ENCODE measurements at regions not wholly inside any gene's neighbourhood (a gene's known extent, or its start where the extent isn't known, plus 50 kb on each side); places are given as distances from the start of the nearest gene placed in this dataset.
"Not testable (repeated sequence)": the region's sequence is repeated elsewhere in the genome, so short reads cannot be mapped to it uniquely, and the experiment has no call there.

DNA sequence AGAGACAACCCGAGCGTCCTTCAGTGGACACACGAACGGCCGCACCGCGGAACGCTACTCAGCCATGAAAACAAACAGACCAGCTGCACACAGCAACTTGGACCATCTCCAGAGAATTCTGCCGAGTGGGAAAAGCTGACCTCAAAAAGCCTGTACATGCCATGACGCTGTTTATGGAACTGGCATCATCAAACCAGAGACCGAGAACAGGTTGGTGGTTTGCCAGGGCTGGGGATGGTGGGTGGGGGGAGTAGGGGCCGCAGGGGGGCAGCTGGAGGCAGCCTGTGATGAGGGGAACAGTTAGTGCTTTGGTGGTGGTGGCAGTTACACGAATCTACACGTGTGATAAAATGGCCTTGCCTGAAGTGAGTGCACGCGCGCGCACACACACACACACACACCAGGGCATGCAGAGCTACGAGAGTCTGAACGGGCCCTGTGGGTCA is 169.8 kb downstream of the LAT start:
- no peak for DNase-seq (ENCODE audit: extremely low read depth, low read depth)

DNA sequence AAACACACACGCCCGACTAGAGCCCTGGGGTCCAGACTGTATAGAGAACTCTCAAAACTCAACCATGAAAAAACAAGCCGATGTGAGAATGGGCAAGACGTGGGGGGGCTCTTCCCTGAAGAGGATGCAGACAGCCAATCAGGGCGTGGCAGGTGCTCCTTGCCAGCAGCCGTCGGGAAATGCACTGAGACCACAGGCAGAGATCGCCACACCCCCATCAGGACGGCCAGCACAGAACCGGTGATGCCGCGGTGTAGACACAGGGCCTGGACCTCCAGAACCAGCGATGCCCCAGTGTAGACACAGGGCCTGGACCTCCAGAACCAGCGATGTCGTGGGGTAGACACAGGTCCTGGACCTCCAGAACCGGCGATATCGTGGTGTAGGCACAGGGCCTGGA is 169.2 kb downstream of the LAT start:
- DNase-seq (ENCODE audit: extremely low read depth, low read depth), result no peak

DNA sequence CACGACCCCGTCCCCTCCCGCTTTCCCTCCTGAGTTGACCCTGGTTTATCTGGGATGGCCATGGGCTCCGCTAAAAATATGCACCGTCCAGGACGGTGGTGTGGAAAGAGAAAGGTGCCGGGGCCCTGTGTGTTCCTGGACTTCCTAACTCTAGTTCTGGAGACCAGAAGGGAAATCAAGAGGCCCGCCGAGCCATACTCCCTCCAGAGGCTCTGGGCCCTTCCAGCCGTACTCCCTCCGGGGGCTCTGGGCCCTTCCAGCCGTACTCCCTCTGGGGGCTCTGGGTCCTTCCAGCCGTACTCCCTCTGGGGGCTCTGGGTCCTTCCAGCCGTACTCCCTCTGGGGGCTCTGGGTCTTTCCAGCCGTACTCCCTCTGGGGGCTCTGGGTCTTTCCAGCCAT is 168.5 kb downstream of the LAT start:
- not testable (repeated sequence) for DNase-seq (ENCODE audit: extremely low read depth, low read depth)

DNA sequence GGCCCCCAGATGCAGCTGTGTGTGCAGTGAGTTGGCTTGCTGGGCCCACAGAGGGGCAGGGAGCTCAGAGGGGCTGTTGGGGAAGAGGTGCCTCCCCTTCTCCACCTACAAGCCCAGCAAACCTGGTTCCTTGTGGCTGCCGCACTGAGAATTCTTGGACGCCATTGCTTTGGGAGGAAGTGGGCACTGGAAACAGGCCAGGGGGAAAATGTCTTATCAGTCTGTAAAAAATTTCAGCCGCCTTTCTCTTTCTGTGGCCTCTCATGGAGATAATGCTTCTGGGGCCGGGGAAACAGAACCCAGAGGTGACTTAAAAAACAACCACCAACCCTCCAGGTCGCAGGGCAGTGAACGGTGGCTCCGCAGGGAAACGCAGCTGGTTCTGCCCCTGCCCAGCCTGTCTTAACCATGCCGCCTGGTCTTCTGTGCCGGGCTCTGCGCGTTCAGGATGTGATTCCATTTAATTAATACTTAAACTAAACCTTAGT is 167.7 kb downstream of the LAT start:
- not testable (repeated sequence) for DNase-seq (ENCODE audit: extremely low read depth, low read depth)

DNA sequence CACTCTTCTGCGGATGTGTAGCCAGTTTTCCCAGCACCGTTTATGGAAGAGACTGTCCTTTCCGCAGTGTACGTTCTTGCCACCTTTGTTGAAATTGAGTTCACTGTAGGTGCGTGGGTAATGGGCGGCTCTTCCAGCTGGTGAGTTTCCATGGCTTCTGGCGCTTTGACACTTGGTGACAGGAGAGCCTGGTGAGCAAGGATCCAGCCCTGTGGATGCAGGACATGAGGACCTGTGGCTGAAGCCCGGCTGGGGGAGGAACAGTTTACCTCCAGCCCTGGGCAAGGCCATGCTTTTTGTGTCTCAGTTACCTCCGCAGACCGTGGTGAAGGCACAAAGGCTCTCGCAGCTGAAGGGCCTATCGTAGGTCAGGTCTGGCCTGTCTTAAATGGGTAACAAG is 166.5 kb downstream of the LAT start:
- DNase-seq (ENCODE audit: extremely low read depth, low read depth), result no peak

DNA sequence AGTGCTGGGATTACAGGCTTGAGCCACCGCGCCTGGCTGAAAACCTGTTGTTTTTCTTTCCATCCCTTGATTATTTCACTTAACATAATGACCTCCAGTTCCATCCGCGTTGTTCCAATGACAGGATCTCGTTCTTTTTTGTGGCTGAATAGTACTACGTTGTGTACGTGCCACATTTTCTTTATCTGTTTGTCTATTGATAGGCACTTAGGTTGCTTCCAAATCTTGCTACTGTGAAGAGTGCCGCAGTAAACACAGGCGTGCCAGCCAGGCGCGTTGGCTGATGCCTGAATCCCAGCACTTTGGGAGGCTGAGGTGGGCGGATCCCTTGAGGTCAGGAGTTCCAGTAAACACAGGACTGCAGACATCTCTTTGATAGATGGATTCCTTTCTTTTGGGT is 165.1 kb downstream of the LAT start:
- DNase-seq (ENCODE audit: extremely low read depth, low read depth), result not testable (repeated sequence)

DNA sequence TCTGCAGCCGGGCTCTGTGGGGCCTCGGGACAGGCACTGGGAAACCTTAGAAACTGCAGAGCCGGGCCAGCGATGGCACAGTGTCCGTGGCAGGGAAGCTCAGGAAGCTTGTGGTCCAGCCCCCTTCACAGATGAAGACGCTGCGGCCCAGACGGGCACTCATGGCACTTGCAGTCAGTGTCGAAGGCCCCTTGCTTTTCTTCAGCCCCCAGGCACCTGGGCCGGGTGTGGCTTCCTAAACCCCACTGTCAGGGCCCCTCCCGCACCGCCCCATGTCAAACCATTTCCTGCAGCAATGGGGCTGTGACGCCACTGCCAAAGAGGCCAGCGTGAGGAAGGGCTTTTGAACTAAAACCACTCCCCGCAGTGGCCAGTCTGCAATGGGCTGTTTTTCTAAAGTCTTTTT is 164.0 kb downstream of the LAT start:
- DNase-seq (ENCODE audit: extremely low read depth, low read depth), result no peak

DNA sequence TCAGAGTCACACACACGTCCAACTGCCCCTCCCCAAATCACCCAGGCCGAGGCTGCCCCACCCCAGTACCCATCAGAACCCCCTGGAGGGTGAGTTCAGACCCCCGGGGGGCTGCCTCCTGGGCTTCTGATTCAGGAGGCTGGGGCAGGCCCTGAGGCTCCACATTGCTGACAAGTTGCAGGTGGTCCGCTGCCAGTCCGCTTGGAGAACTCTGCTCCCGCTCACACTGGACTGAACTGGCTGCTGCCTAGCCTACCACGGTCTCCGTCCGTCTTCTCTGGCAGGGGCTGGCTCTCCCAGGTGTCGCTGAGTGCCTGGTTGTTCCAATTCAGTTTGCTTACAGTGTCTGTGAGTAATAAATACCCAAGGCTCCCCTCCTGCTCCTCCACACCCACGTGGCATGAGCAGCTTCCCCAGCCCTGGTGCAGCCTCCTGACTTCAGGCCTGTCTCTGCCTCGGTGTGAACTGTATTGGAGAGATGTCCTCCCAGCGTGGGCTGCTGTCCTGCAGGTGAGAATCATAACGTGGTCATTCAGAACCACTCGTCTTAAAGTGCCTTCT is 163.4 kb downstream of the LAT start:
- no peak for DNase-seq (ENCODE audit: extremely low read depth, low read depth)

DNA sequence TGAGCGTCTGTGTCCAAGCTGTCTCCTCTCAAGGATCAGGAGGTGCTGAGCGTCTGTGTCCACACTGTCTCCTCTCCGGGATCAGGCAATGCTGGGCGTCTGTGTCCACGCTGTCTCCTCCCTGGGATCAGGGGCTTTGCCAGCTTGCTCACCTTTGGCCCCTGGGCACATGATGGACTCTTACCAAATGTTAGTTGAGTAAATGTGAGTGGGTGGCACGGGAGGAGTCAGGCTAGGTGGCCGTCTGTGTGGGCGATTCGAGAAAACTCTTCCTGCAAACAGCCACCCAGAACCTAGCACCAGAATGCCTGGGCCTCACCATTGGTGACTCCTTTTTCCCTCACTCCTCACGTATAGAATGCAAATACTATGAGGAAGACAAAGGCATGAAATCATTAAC is 162.9 kb downstream of the LAT start:
- not testable (repeated sequence) for DNase-seq (ENCODE audit: extremely low read depth, low read depth)

DNA sequence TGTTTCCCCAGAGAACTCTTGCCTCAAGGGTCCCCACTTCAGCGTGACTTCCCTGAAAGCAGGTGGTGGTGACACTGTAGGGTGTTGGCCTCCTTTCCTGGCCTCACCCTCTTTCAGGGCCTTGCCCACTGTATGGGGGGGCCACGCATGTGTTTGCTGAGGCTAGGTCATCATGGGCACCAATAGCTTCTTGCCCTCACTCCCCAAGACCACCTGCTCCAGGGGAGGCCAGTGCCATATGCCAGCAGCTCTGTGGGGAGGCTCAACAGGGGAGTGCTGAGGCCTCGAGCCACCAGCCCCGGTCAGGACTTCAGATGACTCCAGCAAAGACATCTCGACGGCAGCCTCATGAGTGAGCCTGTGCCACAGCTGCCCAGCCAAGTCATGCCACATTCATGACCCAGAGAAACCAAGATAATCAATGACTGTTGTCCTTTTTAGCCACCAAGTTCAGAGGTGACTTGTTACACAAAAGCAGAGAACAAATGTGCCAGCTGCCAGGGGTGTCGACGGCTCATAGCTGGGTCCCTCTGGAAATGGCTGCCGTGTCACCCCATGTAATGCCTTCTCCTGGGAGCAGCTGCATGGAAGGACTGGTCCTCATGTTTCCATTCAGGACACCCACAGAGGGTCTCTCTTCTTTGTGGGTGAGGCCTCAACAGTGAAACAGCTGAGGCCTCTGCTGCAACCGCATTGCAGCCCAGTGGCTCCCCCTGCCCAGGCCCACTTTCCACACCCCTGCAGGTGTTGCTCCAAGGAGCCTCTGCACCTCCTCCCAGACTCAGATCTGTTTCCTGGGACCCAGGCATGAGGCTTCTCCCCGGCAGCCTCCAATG is 162.2 kb downstream of the LAT start:
- DNase-seq (ENCODE audit: extremely low read depth, low read depth), result not testable (repeated sequence)

DNA sequence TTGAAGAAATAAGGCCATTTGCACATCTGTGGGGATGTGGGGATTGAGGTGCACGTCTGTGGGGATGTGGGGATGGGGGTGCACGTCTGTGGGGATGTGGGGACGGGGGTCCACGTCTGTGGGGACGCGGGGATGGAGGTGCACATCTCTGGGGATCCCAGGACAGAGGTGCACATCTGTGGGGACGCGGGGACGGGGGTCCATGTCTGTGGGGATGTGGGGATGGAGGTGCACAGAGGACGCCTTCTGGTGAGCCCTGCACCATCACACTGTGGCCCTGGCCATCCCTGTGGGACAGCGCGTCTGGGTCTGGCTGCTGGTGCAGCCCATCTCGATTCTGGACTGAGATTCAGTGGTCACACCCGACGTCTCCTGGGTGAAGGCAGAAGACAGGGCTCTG is 161.4 kb downstream of the LAT start:
- no peak for DNase-seq (ENCODE audit: extremely low read depth, low read depth)

DNA sequence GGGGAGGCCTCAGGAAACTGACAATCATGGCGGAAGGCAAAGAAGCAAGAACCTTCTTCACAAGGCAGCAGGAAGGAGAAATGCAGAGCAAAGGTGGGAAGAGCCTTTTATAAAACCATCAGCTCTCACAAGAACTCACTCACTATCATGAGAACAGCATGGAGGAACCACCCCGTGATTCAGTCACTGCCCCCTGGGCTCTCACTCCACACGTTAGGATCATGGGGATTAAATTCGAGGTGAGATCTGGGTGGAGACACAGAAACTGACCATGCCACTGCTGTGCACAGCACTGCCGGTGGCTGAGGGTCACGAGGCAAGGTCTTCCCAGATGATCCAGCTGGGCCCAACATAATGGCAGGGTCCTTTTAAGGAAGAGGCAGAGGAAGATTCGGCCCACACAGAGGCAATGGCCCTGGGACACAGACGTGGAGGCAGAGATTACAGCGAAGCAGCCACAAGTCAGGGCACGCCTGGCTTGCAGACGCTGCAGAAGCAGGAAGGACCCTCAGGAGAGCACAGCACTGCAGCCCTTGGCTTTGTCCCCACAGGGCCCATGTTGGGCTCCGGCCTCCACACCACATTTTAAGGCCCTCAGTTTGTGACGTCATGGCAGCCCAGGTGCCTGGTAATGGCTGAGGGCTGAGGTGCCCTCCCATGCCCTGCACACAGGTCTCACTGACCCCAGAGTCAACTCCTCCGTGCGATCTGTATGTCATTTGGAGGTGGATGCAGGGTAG is 160.8 kb downstream of the LAT start:
- DNase-seq (ENCODE audit: extremely low read depth, low read depth), result not testable (repeated sequence)

DNA sequence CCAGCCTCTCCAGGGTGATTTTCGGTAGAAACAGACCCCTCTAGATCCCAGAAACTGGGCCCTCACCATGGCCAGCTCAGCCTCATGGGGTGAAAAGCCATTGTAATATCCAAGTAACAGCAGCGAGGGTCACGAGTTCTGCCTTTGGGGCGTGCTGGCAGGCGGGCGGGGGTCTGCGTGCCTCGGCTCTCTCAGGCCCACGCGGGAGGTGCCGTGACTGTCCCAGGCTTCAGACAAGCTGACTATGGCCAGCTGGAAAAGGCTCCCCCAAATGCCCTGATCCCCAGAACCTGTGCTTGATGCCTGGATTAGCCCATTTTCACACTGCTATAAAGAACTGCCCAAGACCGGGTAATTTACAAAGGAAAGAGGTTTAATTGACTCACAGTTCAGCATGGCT is 160.2 kb downstream of the LAT start:
- not testable (repeated sequence) for DNase-seq (ENCODE audit: extremely low read depth, low read depth)

DNA sequence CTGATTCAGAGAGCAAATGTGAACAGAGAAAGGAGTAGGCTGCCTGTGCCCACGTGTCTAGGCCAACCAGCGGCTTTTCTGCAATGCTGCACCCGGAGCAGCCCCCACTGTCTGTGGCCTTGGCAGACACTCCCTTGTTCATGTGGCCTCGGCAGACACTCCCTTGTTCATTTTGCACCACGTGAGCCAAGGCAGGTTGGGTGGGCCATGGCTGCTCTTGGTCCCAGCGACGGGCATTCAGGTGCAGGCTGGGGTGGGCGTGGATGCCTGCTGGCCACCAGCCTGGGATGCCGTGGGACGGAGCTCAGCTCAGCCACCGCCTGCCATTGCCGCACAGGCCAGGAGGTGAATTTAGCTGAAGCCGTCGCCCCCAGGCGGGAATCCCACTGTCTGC is 159.8 kb downstream of the LAT start:
- not testable (repeated sequence) for DNase-seq (ENCODE audit: extremely low read depth, low read depth)

DNA sequence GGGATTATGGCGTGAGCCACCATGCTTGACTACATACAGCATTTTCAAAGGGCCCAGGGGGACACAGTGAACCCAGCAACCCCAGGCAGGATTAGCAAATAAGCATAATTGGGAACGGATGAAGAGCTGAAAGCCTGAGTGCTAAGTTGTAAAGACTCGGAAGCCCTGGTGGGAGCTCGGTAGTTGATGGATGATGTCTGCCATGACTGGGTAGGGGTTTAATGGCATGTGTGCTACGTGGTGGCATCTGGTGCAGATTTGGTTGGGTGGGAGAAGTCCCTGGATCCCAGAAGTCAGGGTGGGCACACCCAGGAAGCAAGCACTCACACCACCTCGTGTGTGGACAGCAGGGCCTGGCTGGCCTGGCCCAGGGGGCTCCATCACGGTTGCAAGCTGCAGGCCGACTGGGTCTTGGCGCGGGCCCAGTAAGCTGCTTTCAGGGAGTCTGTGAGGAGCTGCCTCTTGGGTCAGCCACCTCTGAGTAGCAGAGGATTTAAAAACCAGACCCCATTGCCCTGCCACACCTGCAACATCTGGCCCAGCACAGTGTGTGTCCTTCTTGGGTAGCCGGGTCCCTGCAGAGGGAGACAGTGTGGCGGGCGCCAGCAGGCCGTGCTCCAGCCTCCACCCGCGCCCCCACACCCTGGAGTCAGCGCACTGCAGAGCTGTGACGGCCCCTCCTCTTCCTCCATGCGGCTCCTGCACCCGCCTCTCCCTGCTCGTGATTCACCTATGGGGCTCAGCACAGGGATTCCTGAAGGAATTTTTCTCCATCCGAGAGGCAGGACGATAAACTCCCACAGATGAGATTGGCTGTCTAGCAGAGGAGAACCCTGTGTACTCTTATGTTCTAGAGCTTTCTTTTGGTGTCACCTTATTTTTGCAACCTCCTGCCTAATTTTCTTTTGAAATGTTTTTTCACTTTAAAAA is 159.2 kb downstream of the LAT start:
- not testable (repeated sequence) for DNase-seq (ENCODE audit: extremely low read depth, low read depth)

DNA sequence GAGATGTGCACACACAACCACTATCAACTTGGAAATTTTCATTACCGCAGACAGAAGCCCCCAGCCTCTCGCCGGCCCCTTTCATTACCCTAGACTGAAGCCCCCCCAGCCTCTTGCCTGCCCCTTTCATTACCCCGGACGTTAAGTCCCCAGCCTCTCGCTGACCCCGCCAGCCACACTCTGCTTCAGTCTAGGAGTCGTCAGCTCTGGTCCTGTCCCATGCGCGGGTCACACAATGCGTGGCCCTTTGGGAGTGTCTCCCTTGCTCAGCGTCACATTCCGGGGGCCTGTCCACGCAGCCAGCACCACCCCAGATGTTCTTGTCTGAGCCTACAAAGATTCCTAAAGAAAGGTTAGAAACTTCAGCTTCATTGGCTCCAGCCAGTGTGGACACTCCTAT is 157.7 kb downstream of the LAT start:
- DNase-seq (ENCODE audit: extremely low read depth, low read depth), result not testable (repeated sequence)

DNA sequence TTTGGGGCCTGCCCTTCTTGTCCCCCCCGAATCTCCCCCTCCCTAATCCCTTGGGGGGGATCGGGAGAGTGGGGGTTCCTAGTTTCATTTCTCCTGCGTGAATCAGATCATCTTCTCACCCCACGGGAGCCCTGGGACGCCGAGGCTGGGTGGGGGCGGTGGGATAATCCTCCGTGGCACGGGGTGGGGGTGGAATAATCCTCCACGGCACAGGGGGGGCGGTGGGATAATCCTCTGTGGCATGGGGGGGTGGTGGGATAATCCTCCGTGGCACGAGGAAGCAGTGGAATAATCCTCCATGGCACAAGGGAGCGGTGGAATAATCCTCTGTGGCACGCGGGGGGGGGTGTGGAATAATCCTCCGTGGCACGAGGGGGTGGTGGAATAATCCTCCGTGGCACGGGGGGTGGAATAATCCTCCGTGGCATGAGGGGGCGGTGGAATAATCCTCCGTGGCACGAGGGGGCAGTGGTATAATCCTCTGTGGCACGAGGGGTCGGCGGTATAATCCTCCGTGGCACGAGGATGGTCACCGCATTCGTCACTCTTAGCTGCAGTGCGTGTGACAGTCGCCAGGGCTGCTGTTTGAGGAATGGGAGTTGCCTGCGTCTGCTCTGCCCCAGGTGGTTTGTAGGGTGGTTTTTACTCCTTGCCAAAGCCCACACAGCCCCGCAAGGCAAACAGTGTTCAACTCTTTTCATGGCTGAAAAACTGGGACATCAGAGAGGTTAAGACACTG is 156.9 kb downstream of the LAT start:
- DNase-seq (ENCODE audit: extremely low read depth, low read depth), result no peak

DNA sequence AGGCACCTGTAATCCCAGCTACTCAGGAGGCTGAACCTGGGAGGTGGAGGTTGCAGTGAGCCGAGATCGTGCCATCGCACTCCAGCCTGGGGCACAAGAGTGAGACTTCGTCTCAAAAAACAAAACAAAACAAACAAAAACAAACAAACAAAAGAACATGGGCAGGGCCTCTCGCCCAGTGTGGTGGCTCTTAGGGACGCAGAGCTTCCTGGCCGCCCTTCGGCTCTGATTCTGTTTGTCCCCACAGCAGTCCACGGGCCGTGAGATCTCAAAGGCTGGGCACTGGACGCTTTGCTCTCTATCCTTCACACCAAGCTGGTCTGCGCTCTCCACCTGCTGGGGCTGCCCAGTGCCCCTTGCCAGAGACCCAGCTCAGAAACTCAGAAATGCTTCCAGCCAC is 156.3 kb downstream of the LAT start:
- DNase-seq (ENCODE audit: extremely low read depth, low read depth), result not testable (repeated sequence)

Measured in NCI-H460 (cell line).